ENCODE measurements at regions not wholly inside any gene's neighbourhood (a gene's known extent, or its start where the extent isn't known, plus 50 kb on each side); places are given as distances from the start of the nearest gene placed in this dataset.

- FAIRE-seq, result no peak
Measured at GRCh38 chr4:167509551-167509950, 275.3 kb upstream of the SPOCK3 start.

- no peak for FAIRE-seq
Measured at GRCh38 chr4:167524091-167524490, 289.8 kb upstream of the SPOCK3 start.

GRCh38 chr4:167537761-167538160, 303.5 kb upstream of the SPOCK3 start:
- no peak for FAIRE-seq

DNA sequence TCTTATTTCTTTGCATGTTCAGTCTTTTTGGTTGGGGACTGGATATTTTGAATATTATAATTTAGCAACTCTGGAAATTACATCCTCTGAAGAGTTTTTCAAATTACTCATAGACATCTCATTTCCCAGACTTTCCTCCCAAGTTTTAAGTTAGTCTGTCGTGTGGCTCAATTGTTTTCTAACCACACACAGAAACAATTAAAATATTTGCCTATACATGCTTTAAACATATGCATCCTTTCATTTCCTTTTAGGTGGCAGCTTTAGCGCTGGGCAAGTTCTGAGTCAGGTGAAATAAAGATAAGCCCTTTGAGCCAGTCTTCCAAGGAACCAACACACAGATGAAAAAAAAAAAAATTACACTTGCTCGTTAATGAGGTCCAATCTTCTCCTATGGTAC, 307.0 kb upstream of the SPOCK3 start:
- no peak for FAIRE-seq

DNA sequence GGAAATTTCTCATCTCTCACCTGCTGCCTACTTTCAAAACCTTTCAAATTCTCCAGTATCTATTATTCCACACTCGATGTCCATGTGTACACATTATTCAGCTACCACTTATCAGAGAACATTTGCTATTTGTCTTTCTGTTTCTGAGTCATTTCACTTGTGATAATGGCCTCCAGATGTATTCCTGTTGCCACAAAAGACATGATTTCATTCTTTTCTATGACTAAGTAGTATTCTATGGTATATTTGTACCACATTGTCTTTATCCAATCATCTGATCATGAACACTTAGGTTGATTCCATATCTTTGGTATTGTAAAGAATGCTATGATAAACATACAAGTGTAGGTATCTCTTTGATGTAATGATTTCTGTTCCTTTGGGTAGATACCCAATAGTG, 310.1 kb upstream of the SPOCK3 start:
- no peak for FAIRE-seq

- FAIRE-seq, result no peak
Measured at GRCh38 chr4:167550021-167550420, 315.7 kb upstream of the SPOCK3 start.

DNA sequence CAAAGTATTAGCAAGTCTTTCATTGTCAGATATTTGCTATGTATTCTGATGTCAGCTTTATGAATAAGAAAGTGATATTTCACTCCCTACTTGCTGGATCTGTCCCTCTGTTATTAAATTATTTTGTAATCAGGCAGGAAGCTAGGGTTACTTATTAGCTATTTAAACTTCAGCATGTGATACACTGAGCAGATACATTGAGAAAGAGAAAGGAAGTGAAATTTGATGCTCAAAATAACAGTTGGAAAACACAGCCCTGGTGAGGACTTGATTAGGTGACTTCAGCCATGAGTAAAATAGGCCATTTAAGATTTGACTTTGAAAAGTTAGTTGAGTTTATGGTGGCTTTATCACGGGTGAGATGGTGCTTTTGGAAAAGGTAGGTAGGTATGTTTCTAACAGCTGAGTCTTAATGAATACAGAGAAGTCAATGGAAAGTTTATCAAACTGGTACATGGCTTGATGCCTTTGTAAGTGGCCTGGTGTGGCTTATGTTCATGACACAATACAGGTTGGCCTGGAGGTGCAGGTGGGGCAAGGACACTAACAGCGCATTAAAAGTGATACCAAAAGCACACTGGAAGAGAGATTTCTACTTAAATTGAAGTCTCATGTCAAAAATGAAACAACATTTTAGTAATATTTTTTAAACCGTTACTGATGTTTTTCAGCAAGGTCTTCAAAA, 321.2 kb upstream of the SPOCK3 start:
- FAIRE-seq, result no peak

DNA sequence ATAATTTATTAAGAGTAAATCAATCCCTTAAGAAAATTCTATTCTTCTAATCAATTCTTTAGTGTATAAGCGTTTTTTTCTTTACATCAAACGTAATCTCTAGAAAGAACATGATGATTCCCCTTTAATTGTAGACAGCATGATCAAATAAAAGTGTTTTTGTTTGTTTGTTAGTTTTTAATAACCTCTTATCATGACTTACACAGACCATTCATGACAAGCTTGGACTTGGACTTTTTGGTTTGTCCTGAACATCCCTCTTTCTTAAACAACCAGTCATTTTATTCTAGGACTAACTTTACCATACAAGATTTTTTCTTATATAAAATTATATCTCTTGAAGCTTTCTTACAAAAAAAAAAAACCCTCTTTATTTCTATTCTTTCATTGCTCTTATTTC, 344.6 kb upstream of the SPOCK3 start:
- FAIRE-seq, result no peak

- no peak for FAIRE-seq
Measured at GRCh38 chr4:167581449-167581965, 347.2 kb upstream of the SPOCK3 start.

- FAIRE-seq, result no peak
Measured at GRCh38 chr4:167587361-167587760, 353.1 kb upstream of the SPOCK3 start.

GRCh38 chr4:167595898-167596297, 361.6 kb upstream of the SPOCK3 start:
- no peak for FAIRE-seq

- FAIRE-seq, result no peak
Measured at GRCh38 chr4:167602157-167602556, 367.9 kb upstream of the SPOCK3 start.

- FAIRE-seq, result no peak
Measured at GRCh38 chr4:167606551-167606950, 372.3 kb upstream of the SPOCK3 start.

DNA sequence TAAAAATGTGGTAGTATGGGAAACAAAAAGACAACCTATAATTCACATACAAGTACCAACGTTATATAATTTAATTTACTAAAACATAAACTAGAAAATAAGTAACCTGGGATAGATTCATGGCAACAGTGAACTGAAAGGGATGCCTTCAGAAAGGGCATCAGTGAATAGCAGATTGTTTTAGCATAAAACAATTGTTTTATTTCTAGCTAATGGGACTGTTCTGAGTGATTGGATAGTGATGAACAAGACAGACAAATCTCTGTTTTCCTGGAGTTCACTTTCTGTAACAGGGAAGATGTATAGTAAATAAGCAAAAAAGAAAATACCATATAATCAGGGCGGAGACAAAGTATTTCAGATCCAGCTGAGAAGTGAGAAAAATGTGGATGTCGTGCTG, 379.1 kb upstream of the SPOCK3 start:
- no peak for FAIRE-seq

DNA sequence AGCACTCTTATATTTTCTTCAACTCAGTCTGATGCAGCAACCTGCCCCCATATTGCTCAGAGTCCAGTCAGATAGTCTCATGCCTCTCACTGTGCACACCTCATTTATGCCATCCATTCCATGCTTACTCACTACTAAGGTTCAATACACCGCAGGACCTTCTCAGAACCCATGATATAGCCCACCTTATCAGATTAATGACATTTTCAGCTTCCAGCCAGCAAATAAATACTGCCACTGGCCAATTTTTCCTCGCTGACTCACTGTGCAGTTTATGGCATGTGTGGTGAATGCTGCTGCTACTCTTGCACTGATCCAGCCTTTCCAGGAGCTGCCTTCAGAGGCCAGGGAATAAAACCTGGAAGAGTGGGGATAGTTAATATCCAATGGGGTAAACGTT, 380.6 kb upstream of the SPOCK3 start:
- FAIRE-seq, result no peak

DNA sequence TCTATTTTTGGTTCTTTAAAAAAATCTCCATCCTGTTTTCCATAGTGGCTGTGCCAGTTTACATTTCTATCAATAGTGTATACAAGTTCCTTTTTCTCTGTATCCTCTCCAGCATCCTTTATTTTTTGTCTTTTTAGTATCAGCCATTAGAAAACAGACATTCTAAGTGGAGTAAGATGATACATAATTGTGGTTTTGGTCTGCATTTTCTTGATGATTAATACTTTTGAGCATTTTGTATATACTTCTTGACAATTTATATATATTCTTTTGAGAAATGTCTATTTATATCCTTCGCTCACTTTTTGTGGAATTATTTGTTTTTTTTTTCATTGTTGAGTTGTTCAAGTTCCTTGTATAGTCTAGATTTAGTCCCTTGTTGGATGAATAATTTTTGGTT, 382.2 kb upstream of the SPOCK3 start:
- no peak for FAIRE-seq

DNA sequence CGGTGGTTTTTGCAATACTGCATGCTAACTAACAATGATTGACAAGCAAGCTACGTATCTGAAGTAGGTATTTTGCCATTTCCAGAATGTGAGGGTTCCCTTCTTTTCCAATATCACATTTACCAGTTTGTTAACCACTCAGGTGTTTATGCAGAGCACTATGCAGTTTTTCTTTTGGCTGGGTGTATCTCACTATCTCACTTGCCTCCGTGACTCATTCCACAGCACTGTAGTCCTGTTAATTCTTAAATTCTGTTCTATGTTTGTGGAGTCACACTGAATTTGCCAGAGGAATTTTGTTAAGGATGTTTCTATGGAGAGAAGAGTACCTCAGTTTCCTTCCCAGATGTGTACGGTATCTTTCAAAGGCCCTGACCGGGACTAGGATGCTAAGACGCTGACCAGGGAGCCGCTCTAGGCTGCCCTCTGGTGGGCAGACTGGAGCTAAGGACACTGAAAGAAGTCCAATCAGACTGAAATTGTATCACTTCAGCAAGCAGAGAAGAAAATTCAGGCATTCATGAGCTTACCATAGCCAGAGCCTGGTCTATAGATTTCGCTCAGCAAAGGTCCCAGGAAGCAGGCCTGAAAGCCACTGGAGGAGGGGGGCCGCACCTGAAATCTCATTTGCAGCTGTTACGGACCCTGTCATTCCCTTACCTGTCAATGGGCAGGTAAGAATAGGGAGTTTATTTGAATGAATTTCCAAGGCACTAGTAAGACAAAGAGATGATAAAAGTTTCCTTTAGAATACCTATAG, 388.4 kb upstream of the SPOCK3 start:
- FAIRE-seq, result no peak

- FAIRE-seq, result no peak
Measured at GRCh38 chr4:167623241-167623572, 388.9 kb upstream of the SPOCK3 start.

DNA sequence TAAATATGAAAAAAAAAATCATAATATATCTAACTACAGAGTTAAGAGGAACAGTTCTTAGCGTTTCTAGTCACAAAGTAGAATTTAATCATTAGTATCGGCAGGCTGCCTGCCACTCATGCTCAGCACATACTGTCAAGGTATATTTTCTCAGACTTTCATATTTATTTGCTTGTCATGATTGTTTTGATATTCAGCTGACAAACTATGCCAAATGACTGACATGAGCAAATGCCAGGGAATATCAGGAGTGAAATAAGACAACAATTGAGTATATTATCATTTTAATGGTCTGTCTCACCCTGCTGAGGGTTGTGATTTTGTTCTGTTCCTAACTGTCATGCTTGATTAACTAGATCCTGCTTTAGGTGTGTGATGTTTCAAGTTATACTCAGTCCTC, 395.0 kb upstream of the SPOCK3 start:
- no peak for FAIRE-seq

DNA sequence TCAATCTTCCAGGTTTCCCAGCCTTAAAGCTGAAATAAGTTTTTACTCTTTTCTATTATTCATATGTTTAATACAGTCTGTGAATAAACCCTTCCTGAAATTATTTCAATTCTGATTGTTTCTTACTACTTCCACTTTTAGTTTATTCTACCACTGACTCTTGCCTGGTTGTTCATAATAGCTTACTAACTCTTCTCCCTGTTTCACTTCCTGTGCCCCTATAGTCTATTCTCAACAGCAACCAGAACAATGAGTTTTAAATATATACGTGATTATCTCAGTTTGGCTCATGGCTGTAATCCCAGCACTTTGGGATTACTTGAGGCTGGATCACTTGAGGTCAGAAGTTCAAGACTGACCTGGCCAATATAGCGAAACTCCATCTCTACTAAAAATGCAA, 408.0 kb upstream of the SPOCK3 start:
- FAIRE-seq, result no peak

- no peak for FAIRE-seq
Measured at GRCh38 chr4:167645358-167645757, 411.1 kb upstream of the SPOCK3 start.

GRCh38 chr4:167652267-167652666, 418.0 kb upstream of the SPOCK3 start:
- FAIRE-seq, result no peak

DNA sequence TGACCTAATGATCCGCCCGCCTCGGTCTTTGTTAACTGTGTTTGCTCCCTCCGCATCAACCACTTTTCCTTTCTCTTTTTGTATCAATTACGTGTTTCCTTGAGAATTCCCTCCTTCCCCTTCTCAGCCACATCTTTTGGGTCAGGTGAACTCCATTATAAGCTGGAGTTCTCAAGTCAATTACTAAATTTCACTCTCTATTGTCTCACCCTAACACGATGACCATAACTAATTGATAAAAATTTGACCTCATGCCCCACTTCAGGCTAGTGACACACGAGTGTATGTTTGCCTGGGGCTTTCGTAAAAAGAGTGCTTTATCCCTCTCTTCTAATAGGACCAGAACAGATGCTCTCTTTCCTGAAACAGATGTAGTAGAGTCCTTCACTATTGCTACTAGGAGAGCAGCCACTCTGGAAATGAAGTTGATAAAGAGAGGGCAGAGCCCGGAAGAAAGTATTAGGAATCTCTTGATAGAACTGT, 403.6 kb upstream of the ANXA10 start:
- no peak for FAIRE-seq

DNA sequence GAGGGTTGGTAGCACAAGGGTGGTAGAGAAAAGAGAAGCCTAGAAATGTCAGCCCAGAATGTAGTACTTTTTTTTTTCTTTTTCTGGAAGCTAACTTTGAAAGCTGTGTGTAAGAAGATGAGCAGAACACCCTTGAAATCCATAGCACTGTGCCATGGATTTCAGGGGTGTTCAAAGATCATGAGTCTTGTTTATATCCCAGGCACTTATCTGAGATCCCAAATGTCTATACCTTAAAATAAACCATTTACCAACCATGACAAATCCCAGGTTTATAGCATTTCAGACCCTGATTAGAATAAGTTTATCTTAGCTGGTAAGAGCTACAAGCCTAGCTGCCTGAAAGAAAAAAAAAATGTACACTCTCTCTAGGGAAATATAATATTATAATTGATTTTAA, 389.9 kb upstream of the ANXA10 start:
- no peak for FAIRE-seq

Data from endometrium (tissue), 2 donors.